ENCODE measurements at regions not wholly inside any gene's neighbourhood (a gene's known extent, or its start where the extent isn't known, plus 50 kb on each side); places are given as distances from the start of the nearest gene placed in this dataset.

- no peak for DNase-seq
Measured at GRCh38 chr5:174414315-174414710, 310.1 kb upstream of the MSX2 start.

- DNase-seq = no peak
Measured at GRCh38 chr5:174418809-174419539, 305.4 kb upstream of the MSX2 start.

DNA sequence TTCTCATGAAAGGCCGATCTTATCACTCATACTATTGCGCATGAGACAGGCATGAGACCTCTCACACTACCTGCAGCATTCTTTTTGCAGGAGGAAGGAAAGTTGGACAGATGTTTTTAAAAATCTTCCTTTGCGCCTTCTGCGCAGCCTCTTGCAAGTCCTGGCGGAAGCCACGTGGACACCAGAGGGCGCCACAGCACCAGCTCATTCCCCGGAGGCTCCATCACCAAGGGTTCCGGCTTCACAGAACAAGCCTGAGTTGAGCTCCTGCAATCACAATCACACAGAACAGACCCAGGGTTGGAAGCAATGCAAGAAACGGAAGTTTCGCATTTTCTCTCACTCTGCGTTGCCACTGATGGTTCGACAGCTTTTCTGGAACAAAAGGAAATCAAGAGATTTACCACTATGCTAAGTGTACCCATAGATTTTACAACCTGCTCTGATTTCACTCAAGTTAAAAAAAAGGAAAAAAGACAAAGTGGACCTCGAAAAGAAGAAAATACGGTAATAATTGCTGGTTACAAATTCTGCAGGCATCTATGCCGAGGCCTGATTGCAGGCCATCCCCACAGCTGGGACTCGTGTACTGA is 304.7 kb upstream of the MSX2 start:
- peak; percentile 66 for DNase-seq

DNA sequence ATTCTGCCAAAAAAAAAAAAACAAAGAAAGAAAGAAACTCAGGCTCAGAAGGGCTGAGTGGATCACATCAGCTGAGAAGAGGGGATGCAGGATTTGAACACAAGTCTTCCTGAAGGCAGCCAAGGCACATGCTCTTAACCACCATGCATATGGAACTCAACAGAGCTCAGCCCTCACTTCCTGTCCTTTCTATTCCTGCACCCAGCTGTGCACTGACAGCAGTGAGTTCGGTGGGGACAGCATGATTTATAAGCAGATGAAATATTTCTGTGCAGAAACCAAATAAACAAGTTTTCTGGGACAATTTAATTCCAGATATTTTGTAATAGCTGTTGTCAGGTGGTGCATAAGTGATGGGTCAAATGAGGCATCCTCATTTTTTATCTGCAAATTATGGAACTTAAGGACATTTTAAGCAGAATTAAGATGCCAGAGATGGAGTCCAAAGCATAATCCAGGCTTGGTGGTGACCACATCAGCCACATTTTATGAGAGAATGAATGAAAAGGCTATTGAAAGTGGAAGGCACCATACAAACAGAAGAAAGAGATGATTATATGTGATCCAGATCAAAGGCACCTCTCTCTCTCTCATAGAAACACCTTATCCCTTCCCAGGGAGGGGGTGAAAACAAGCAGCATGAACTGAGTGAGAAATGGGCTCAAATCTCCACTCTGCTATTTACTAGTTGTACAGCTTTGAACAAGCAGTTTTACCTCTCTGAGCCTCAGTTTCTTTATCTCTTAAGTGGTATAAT is 303.6 kb upstream of the MSX2 start:
- no peak for DNase-seq

GRCh38 chr5:174421408-174421805 is 303.0 kb upstream of the MSX2 start:
- no peak for DNase-seq

DNA sequence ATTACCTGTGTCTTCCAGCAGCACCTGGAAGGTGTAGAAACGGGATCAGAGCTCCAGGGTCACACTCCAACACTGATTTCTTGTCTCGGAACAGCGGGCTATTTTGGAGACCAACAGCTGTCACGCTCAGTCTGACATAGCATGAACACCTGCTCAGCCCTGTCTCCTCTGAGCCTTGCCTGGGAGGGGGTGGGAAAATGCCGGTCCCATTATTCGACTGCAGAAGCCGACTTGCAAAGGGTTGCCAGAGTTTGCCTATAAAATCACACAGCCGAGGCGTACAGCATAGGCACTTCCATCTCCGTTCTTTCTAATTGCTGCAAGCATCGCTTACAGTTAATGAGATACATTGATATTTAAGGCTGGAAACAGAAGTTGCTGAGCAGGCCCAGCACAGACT is 300.8 kb upstream of the MSX2 start:
- DNase-seq = no peak

- no peak for DNase-seq
Measured at GRCh38 chr5:174424219-174425053, 299.9 kb upstream of the MSX2 start.

DNA sequence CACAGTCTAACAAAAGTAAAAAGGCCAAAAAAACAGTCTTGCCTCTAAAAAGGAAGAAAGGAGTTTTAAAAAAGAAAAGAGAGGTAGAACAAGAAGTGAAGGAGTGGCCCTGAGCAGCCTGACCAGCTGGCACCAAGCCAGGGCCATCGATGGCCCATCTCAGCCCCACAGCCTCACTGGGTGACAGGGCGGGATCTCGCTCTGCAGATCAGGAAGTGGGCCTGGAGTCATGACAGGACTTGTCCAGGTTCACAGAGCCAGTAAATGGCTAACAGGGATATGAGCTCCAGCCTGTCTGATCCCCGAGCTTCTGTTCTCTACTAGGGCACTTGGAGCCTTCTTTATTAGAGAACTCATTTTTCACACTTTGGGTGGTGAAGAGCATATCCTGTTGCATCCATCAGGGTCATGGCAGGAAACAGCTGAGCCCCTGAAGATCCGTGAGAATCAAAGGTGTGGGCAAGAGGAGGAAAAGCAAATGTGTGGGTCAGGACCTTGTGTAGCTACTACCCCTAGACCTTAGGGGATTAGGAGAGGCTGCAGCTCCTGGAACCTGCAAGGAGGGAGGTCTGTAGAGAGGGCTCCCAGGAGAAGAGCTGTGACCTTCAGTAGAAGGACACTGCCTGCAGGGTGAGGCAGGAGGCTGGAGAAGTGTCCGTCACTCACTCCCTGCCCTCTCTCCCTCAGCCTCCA is 299.0 kb upstream of the MSX2 start:
- no peak for DNase-seq

DNA sequence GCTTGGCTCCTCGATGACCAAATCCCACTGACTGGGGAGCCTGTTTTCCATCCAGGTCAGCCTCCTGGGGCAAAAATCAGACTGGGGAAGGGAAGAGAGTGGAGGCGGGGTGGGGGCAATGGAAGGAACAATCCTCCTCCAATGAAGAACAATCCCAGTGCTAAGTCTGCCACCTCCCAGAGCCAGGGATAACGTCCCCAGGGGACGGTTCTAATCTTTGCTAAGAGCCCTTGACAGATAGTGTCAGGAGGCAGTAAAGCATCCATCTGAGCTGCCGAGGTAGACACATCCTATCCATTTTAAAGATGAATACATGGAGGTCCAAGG is 298.5 kb upstream of the MSX2 start:
- DNase-seq = no peak

- no peak for DNase-seq
Measured at GRCh38 chr5:174426388-174426787, 298.0 kb upstream of the MSX2 start.

DNA sequence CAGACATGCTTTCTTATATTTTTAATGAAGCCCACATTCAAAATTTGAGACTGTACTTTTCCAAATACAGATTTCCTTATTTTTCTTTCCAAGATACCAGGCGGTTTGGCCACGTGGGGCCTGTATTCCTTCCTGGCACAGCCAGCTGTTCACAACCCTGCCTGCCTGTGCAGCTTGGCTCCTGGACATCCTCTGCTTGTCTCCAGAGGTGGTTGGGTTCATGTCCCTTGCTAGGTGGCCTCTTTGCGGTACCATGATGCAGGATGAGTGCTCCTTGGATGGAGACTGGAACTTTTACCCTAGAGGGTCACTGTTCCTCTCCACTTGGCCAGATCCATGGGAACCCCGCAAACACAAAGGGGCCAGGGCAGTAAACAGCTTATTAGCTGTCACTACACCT is 297.5 kb upstream of the MSX2 start:
- DNase-seq = no peak

DNA sequence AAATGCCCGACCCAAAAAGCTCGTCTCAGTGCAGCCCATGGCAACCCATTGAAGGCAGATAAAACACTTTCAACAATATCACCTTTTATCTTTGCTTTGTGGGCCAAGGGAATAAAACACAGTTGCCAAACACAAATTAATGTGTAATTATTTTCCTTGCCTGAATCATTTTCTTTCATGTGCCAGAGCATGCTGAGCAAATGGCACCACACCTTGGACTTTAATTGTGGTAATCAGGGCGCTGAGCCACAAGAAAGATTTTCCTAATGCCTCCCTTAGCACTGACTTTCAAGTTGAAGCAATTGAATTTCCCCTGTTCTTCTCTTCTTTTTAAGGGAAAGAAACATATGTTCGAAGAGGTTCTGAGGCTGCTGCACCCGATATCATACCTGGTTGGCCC is 297.1 kb upstream of the MSX2 start:
- DNase-seq = no peak

DNA sequence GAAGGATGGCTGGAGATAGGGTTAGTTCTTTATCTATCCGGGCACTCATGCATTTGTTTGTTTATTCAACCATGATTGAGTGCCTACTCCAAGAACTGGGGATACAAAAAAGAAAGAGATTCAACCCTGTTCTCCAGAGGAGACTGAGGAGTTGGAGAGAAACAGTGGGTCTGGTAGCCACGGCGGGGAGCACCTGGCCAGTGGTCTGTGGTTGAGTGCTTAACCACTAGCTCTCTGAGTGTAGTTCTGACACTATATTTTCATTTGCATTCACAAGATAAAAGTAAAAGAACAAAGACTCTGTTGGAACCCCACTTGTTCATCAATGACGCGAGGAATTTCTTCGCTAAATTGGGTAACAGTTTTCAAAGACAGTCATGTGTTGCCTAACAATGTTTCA is 295.5 kb upstream of the MSX2 start:
- DNase-seq = no peak

DNA sequence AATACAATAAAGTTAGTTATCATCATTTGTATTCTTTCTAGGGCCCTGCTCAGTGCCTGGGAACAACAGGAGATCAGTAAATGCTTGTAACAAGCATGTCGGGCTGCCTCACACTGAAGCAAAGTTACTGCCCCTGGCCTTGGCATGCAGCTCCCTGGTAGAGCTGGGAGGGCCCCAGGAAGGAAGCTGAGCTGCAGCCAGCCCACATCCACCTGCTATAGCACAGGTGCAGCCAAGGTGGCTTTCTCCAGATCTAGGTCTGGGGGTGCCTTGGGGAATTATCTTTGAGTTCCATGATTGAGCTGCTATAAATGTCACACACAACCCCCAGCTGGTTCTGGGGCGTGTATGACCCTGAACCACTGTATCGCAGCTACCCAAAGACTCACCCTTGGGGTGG is 293.4 kb upstream of the MSX2 start:
- DNase-seq = no peak

- DNase-seq = no peak
Measured at GRCh38 chr5:174431504-174431903, 292.9 kb upstream of the MSX2 start.

- DNase-seq = no peak
Measured at GRCh38 chr5:174433098-174433497, 291.3 kb upstream of the MSX2 start.

DNA sequence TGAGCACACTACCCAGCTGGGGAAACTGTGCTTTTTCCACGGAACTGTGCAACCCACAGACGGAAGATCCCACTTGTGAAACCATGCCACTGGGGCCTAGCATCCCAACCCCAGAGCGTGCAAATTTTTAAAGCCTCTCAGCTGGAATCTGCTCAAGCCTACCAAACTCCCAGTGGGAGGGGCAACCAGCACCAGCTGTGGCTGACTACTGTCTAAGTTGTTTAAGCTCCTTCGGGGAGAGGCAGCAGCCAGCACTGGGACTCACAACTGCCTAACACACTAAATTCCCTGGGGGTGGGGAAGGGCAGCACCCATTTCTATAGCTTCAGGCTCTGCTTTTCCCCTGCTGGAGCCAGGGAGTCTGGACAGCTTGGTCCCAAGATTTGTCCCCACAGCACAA is 287.6 kb upstream of the MSX2 start:
- no peak for DNase-seq

- DNase-seq = no peak
Measured at GRCh38 chr5:174444479-174445188, 279.7 kb upstream of the MSX2 start.

DNA sequence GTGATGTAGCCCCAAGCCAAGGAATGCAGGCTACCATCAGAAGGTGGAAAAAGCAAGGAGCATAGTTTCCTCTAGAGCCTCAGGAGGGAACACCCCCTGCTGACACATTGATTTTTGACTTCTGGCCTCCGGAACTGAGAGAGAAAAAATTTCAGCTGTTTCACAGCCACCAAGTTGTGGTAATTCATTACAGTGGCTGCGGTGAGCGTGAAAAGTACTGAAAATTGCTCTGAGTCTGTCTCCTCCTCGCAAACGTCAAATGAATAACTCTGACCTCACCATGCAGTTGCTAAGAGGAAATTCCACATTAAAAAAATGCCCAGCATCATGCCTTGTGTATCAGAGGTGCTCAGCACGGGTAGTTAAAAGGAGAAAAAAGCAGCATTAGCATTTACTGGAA is 277.9 kb upstream of the MSX2 start:
- DNase-seq = no peak

DNA sequence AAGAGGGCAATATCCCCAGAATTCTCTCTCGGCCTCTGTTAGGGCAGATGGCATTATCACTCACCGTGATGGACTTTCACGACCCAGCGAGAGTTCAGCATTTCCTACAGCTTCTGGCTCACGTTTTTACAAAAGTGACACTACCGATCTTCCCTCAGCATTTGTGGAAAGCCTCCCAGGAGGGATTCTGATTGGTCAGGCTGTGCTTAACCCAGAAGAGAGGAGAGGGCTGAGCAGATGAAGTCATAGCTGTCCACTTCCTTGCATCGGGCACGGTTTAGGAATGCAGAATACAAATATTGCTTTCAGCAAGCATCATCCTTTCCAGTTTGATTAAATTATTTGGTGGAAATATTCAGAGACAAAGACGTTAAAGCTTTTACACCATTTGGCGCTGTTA is 277.4 kb upstream of the MSX2 start:
- DNase-seq = no peak

DNA sequence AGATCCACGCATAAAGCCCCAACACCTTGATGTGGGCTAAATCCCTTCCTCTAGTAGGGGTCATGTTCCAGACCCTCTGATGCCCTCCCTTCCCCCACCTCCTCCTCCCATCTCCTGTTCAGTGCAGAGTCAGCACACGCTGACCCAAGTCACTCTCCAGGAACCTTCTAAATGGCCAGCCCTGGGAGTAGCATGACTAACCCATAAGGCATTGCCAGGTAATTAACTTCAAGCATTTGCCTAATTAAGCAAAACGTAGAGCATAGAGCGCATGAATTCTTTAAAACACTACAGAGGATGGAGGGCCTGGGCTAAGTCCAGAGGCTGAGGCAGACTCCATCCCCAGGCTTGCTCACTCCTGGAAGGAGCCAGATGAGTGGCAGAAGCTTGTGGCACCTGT is 276.3 kb upstream of the MSX2 start:
- DNase-seq = no peak

DNA sequence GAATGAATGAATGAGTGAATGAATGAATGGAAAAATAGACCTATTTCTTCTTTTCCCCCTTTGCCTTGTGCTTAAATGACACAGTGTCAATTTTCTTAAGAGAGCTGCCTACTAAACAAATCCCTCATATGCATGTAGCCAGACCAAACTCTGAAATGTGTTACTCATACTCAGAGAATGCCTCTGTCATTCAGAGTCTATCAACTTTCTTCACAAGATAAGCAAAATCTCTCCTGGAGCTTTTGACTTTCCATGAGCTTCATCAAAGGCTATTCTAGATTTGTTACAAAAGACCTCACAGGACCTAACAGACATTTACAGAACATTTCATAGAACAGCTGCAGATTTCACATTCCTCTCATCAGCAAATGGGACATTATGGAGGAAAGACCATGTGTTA is 275.7 kb upstream of the MSX2 start:
- DNase-seq = no peak
